H1 (cell line): ENCODE measurements at regions not wholly inside any gene's neighbourhood (a gene's known extent, or its start where the extent isn't known, plus 50 kb on each side); places are given as distances from the start of the nearest gene placed in this dataset.
A peak's percentile ranks its signal among the peaks of the same experiment; 100 is the strongest.

Experiments
- CTCF ChIA-PET: fragments of 300-600 bp; sonication (Branson Sonifier 250); formaldehyde crosslinking; loops from one replicate; lab custom pipeline; 2021; ENCODE audit not compliant: partially characterized antibody; lab: Charles Lee
- POLR2A ChIA-PET: fragments of 300-600 bp; sonication (Branson Sonifier 250); formaldehyde crosslinking; loops from one replicate; lab custom pipeline; 2021; ENCODE audit warnings: inconsistent platforms; ENCODE audit not compliant: partially characterized antibody; lab: Charles Lee
- DNase-seq, 2 experiments: peaks; one replicate each; pipeline versions ENCODE4 v3.0.0 to v3.0.0-alpha.2; 2010 to 2022; ENCODE audit warnings: low spot score in 2 of 2, low read depth in 1 of 2, mixed read lengths in 1 of 2
- FAIRE-seq: peaks from 2 replicates; lab custom pipeline; 2011; peaks lifted over from hg19 to GRCh38; lab: Jason Lieb, UNC
- H2AFZ ChIP-seq: 2 replicates; pipeline ENCODE4 v1.8.1; 2012; ENCODE audit warnings: low read length, inconsistent platforms
- H2AK5ac ChIP-seq: 2 replicates; pipeline ENCODE4 v1.6.1; 2013; ENCODE audit warnings: low read depth, low read length
- H2BK120ac ChIP-seq: replicated peaks from 2 replicates; pipeline ENCODE3; 2013; ENCODE audit warnings: low read depth, low read length, inconsistent platforms
- H2BK12ac ChIP-seq: 2 replicates; pipeline ENCODE4 v1.6.1; 2013; ENCODE audit warnings: low read depth, low read length
- H2BK15ac ChIP-seq: 2 replicates; pipeline ENCODE4 v1.6.1; 2013; ENCODE audit warnings: low read length
- H2BK20ac ChIP-seq: 2 replicates; pipeline ENCODE4 v1.6.1; 2013; ENCODE audit warnings: low read length
- H2BK5ac ChIP-seq: 2 replicates; pipeline ENCODE4 v1.6.1; 2013; ENCODE audit warnings: low read depth, low read length
- H3K14ac ChIP-seq: 2 replicates; pipeline ENCODE4 v1.6.1; 2013; ENCODE audit warnings: inconsistent platforms; ENCODE audit not compliant: insufficient read length
- H3K18ac ChIP-seq: 2 replicates; pipeline ENCODE4 v1.6.1; 2013; ENCODE audit warnings: low read length; ENCODE audit errors: extremely low read depth
- H3K23ac ChIP-seq: 2 replicates; pipeline ENCODE4 v1.6.1; 2013; ENCODE audit warnings: inconsistent platforms; ENCODE audit not compliant: insufficient read length
- H3K23me2 ChIP-seq: 2 replicates; pipeline ENCODE4 v1.6.1; 2013; ENCODE audit warnings: low read depth, low read length
- H3K27ac ChIP-seq: 2 replicates; pipeline ENCODE4 v1.6.1; 2011; ENCODE audit warnings: low read depth, low read length, inconsistent platforms
- H3K27me3 ChIP-seq, 4 experiments: replicated peaks in 1 of 4; 1 replicate in 1 of 4; 2 replicates in 3 of 4; pipeline versions ENCODE4 v1.6.1 to v1.8.1; 2011 to 2013; ENCODE audit warnings: low read length in 3 of 4, mild to moderate bottlenecking in 3 of 4, inconsistent platforms in 2 of 4, mixed read lengths in 2 of 4, moderate library complexity in 1 of 4; ENCODE audit not compliant: control insufficient read depth in 3 of 4, insufficient read depth in 3 of 4; ENCODE audit errors: extremely low read depth in 1 of 4
- H3K36me3 ChIP-seq, 4 experiments: 2 replicates each; pipeline versions ENCODE4 v1.6.1 to v1.8.1; 2011 to 2013; ENCODE audit warnings: mild to moderate bottlenecking in 4 of 4, low read length in 3 of 4, moderate library complexity in 2 of 4, control low read depth in 1 of 4, inconsistent platforms in 1 of 4; ENCODE audit not compliant: insufficient read depth in 4 of 4, control insufficient read depth in 2 of 4
- H3K4ac ChIP-seq: replicated peaks from 2 replicates; pipeline ENCODE3; 2013; ENCODE audit warnings: low read length, low read depth, mixed read lengths, inconsistent platforms; ENCODE audit not compliant: insufficient read length
- H3K4me1 ChIP-seq, 4 experiments: replicated peaks in 1 of 4; 1 replicate in 1 of 4; 2 replicates in 3 of 4; pipeline versions ENCODE4 v1.6.1 to v1.8.1; 2011 to 2013; ENCODE audit warnings: low read length in 3 of 4, inconsistent platforms in 2 of 4, mixed read lengths in 1 of 4; ENCODE audit not compliant: insufficient read depth in 4 of 4, control insufficient read depth in 3 of 4
- H3K4me2 ChIP-seq, 2 experiments: 2 replicates each; pipeline versions ENCODE4 v1.6.1 to v1.8.1; 2011 to 2013; ENCODE audit warnings: low read depth in 2 of 2, low read length in 2 of 2, control low read depth in 1 of 2, inconsistent platforms in 1 of 2, mild to moderate bottlenecking in 1 of 2; ENCODE audit not compliant: insufficient read depth in 1 of 2
- H3K4me3 ChIP-seq, 4 experiments: fragments of 200-600, 300-600 bp in 1 of 4; sonication (generic), shearing (Covaris generic), sonication (Bioruptor Twin) in 1 of 4; 2 replicates each; pipeline versions ENCODE4 v1.5.1 to v1.8.1; 2011 to 2016; ENCODE audit warnings: low read length in 4 of 4, low read depth in 3 of 4, control low read depth in 2 of 4, inconsistent platforms in 2 of 4, mild to moderate bottlenecking in 2 of 4, mixed read lengths in 1 of 4, moderate library complexity in 1 of 4; ENCODE audit not compliant: insufficient read depth in 2 of 4; ENCODE audit errors: extremely low read depth in 1 of 4
- H3K56ac ChIP-seq: replicated peaks from 2 replicates; pipeline ENCODE3; 2013; ENCODE audit warnings: low read depth, mild to moderate bottlenecking, mixed read lengths, low read length, inconsistent platforms; ENCODE audit not compliant: insufficient read length
- H3K79me1 ChIP-seq: 2 replicates; pipeline ENCODE4 v1.6.1; 2013; ENCODE audit warnings: low read depth, low read length, control low read depth
- H3K79me2 ChIP-seq, 2 experiments: 2 replicates each; pipeline versions ENCODE4 v1.6.1 to v1.8.1; 2012 to 2013; ENCODE audit warnings: low read length in 2 of 2, mild to moderate bottlenecking in 2 of 2, inconsistent platforms in 1 of 2; ENCODE audit not compliant: insufficient read depth in 2 of 2, control insufficient read depth in 1 of 2
- H3K9ac ChIP-seq, 4 experiments: replicated peaks in 1 of 4; 1 replicate in 1 of 4; 2 replicates in 3 of 4; pipeline versions ENCODE4 v1.6.1 to v1.8.1; 2011 to 2013; ENCODE audit warnings: low read depth in 3 of 4, low read length in 3 of 4, control low read depth in 2 of 4, mild to moderate bottlenecking in 2 of 4, moderate library complexity in 2 of 4, inconsistent platforms in 1 of 4; ENCODE audit errors: extremely low read depth in 1 of 4
- H3K9me3 ChIP-seq, 2 experiments: 2 replicates each; pipeline versions ENCODE4 v1.6.1 to v1.8.1; 2012 to 2013; ENCODE audit warnings: mild to moderate bottlenecking in 2 of 2, moderate library complexity in 2 of 2, control low read depth in 1 of 2, inconsistent platforms in 1 of 2, low read depth in 1 of 2, low read length in 1 of 2, mixed read lengths in 1 of 2; ENCODE audit not compliant: insufficient read depth in 2 of 2
- H4K20me1 ChIP-seq, 2 experiments: replicated peaks in 1 of 2; 2 replicates each; pipeline versions ENCODE3 to v1.8.1; 2011 to 2013; ENCODE audit warnings: inconsistent platforms in 2 of 2, low read length in 2 of 2, mild to moderate bottlenecking in 1 of 2; ENCODE audit not compliant: insufficient read depth in 2 of 2, control insufficient read depth in 1 of 2
- H4K5ac ChIP-seq: 2 replicates; pipeline ENCODE4 v1.6.1; 2013; ENCODE audit warnings: low read length, low read depth, mixed read lengths, inconsistent platforms; ENCODE audit not compliant: insufficient read length
- H4K8ac ChIP-seq: 2 replicates; pipeline ENCODE4 v1.8.0; 2013; ENCODE audit warnings: mild to moderate bottlenecking, moderate library complexity, low read length, inconsistent platforms; ENCODE audit not compliant: insufficient read depth; ENCODE audit errors: extremely low read depth
- H4K91ac ChIP-seq: replicated peaks from 2 replicates; pipeline ENCODE3; 2013; ENCODE audit warnings: low read length, mixed read lengths, inconsistent platforms; ENCODE audit not compliant: insufficient read length
- ASH2L ChIP-seq: fragments of 200-600, 300-600 bp; sonication (generic); IDR thresholded peaks from one replicate; pipeline ENCODE4 v1.7.1; 2017; ENCODE audit warnings: low read length
- CBX8 ChIP-seq: fragments of 300-800, 300-1000 bp; sonication (generic); IDR thresholded peaks from 2 replicates; pipeline ENCODE4 v1.7.1; 2016; ENCODE audit warnings: low read depth, low read length, borderline replicate concordance
- CEBPB ChIP-seq: IDR thresholded peaks from 2 replicates; pipeline ENCODE4 v1.6.1; 2012; ENCODE audit warnings: low read depth, low read length
- CTBP2 ChIP-seq: IDR thresholded peaks from 2 replicates; pipeline ENCODE4 v1.7.0; 2011; ENCODE audit warnings: borderline replicate concordance, mild to moderate bottlenecking, moderate library complexity, mixed read lengths, low read length; ENCODE audit not compliant: insufficient read depth, insufficient read length
- GABPA ChIP-seq: IDR thresholded peaks from 2 replicates; pipeline ENCODE4 v1.6.1; 2011; ENCODE audit warnings: mild to moderate bottlenecking, low read length, moderate library complexity, borderline replicate concordance; ENCODE audit not compliant: insufficient read depth
- GTF2F1 ChIP-seq: IDR thresholded peaks from 2 replicates; pipeline ENCODE4 v1.6.1; 2012; ENCODE audit warnings: low read depth, low read length, improper control_type of control experiment, borderline replicate concordance
- HDAC6 ChIP-seq: IDR thresholded peaks from one replicate; pipeline ENCODE4 v1.7.1; 2012; ENCODE audit warnings: low read depth, mild to moderate bottlenecking, inconsistent platforms, low read length, moderate library complexity
- KDM4A ChIP-seq: IDR thresholded peaks from one replicate; pipeline ENCODE4 v1.7.1; 2012; ENCODE audit warnings: low read depth, mild to moderate bottlenecking, moderate library complexity, low read length, inconsistent platforms; ENCODE audit not compliant: severe bottlenecking
- KDM5A ChIP-seq: fragments of 200-600 bp; IDR thresholded peaks from 2 replicates; pipeline ENCODE4 v1.7.1; 2012; ENCODE audit warnings: mild to moderate bottlenecking, low read length, inconsistent platforms, mixed read lengths
- MAFK ChIP-seq: IDR thresholded peaks from 2 replicates; pipeline ENCODE4 v1.6.1; 2012; ENCODE audit warnings: low read depth, mild to moderate bottlenecking, improper control_type of control experiment, low read length
- NRF1 ChIP-seq: IDR thresholded peaks from 2 replicates; pipeline ENCODE4 v1.6.1; 2011; ENCODE audit warnings: mild to moderate bottlenecking, low read depth, low read length, improper control_type of control experiment
- RBBP5 ChIP-seq: IDR thresholded peaks from 2 replicates; pipeline ENCODE4 v1.7.1; 2012; ENCODE audit warnings: low read depth, mild to moderate bottlenecking, inconsistent platforms, low read length, moderate library complexity, borderline replicate concordance
- SP1 ChIP-seq: IDR thresholded peaks from 2 replicates; pipeline ENCODE4 v1.6.1; 2011; ENCODE audit warnings: low read depth, low read length
- SRF ChIP-seq: IDR thresholded peaks from 2 replicates; pipeline ENCODE4 v1.6.1; 2011; ENCODE audit warnings: mild to moderate bottlenecking, low read depth, low read length, moderate library complexity
- SUZ12 ChIP-seq: fragments of 200-600 bp; sonication (generic); IDR thresholded peaks from 2 replicates; pipeline ENCODE4 v1.6.1; 2012; ENCODE audit warnings: mild to moderate bottlenecking, inconsistent platforms, low read length, moderate library complexity, mixed read lengths
- whole genome bisulfite sequencing, 2 experiments: shearing (Covaris generic) in 1 of 2; methylation state at CpG; one replicate each; pipeline versions ENCODE4 v1.1.6 to v1.1.7; 2013 to 2015; ENCODE audit warnings: low lambda C conversion rate in 2 of 2, mixed read lengths in 2 of 2, inconsistent platforms in 1 of 2, low coverage in 1 of 2, missing lambda C conversion rate in 1 of 2; ENCODE audit not compliant: insufficient replicate concordance in 2 of 2, insufficient coverage in 1 of 2, insufficient read length in 1 of 2; ENCODE audit errors: extremely low coverage in 1 of 2, missing lambda C conversion rate in 1 of 2; 5-methylcytosine and 5-hydroxymethylcytosine counted together
- TF ChIP-seq, protein P1 (sequence below): IDR thresholded peaks from 2 replicates; pipeline ENCODE4 v1.6.1; 2012; ENCODE audit warnings: inconsistent platforms

DNA sequence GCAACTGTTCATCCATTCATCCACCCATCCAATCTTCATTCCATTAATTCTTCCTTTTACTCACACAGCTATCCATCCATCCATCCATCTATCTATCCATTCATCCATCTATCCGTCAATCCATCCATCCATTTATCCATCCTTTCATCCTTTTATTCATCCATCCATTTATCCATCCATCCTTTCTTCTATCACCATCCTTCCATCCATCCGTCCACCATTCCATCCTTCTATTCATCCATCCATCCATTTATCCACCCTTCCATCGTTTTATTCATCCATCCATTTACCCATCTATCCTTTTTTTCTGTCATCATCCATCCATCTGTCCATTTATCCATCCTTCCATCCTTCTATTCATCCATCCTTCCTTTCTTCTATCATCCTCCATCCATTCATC lies 73.0 kb upstream of the FOXF1 start:
- no peak overlapping the region for H2BK120ac ChIP-seq
- H4K20me1 ChIP-seq, result no peaks in the 10 kb centered on the region
- peaks cover 6% of the 10 kb centered on the region; the same call in 1 of the 2 replicates for H3K23me2 ChIP-seq
- no peaks in the 10 kb centered on the region for H3K79me1 ChIP-seq
- H3K56ac ChIP-seq, result peak overlapping the region; percentile 72
- no peak overlapping the region for H2BK20ac ChIP-seq
- ChIA-PET POLR2A (no interaction called here), CTCF (interaction anchor here (1.1 kb wide), 1 partner anchor 279 kb away, joined by 3 read pairs; no protein-coding TSS in a partner anchor)
- H2BK5ac ChIP-seq, result no peak overlapping the region
- H2BK15ac ChIP-seq, result no peak overlapping the region
- H3K27me3 ChIP-seq, result no peaks in the 10 kb centered on the region; a peak in 1 of 7 replicates
- H3K4me1 ChIP-seq, result no peaks in the 10 kb centered on the region
- no peak overlapping the region for H3K14ac ChIP-seq
- no peak overlapping the region for H3K23ac ChIP-seq
- no peak overlapping the region for H2BK12ac ChIP-seq
- H4K91ac ChIP-seq, result no peak overlapping the region
- H3K36me3 ChIP-seq, result no peaks in the 10 kb centered on the region
- no peak overlapping the region for H3K27ac ChIP-seq
- no peak overlapping the region for H3K4me3 ChIP-seq
- H2AFZ ChIP-seq, result no peak overlapping the region
- DNase-seq, result no peak
- no peak for FAIRE-seq
- H3K9ac ChIP-seq, result no peak overlapping the region
- no peak overlapping the region for H4K8ac ChIP-seq
- peak overlapping the region; percentile 79 for H3K4ac ChIP-seq
- H3K4me2 ChIP-seq, result no peak overlapping the region
- no peak overlapping the region for H3K18ac ChIP-seq
- H2AK5ac ChIP-seq, result no peak overlapping the region
- H4K5ac ChIP-seq, result no peak overlapping the region
- 86 to 100% methylated on average over 3 of the region's 3 CpGs for WGBS, 2 experiments
- no peaks in the 10 kb centered on the region for H3K9me3 ChIP-seq
- no peaks in the 10 kb centered on the region for H3K79me2 ChIP-seq
- TF ChIP-seq CEBPB, result no peak
- TF ChIP-seq GABPA, result no peak
- no peak for TF ChIP-seq KDM4A
- no peak for TF ChIP-seq SRF
- TF ChIP-seq SP1, result no peak
- no peak for TF ChIP-seq GTF2F1
- no peak for TF ChIP-seq NRF1
- TF ChIP-seq CTBP2, result no peak
- no peak for TF ChIP-seq KDM5A
- TF ChIP-seq ASH2L, result no peak
- no peak for TF ChIP-seq CBX8
- TF ChIP-seq RBBP5, result no peak
- TF ChIP-seq, protein P1, sequence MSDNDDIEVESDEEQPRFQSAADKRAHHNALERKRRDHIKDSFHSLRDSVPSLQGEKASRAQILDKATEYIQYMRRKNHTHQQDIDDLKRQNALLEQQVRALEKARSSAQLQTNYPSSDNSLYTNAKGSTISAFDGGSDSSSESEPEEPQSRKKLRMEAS, result no peak
- no peak for TF ChIP-seq HDAC6
- no peak for TF ChIP-seq SUZ12
- no peak for TF ChIP-seq MAFK
